ENCODE measurements at regions not wholly inside any gene's neighbourhood (a gene's known extent, or its start where the extent isn't known, plus 50 kb on each side); places are given as distances from the start of the nearest gene placed in this dataset.

- Histone ChIP-seq H3K9me2 (ENCODE audit: low read depth, low read length) (no peaks in the 10 kb centered on the region), H3K36me3 (ENCODE audit: insufficient read depth, low read length) (no peaks in the 10 kb centered on the region), H3K4me3 (ENCODE audit: low read depth, low read length, poor library complexity, severe bottlenecking) (no peak overlapping the region), H3K79me2 (ENCODE audit: insufficient read depth, low read length) (no peaks in the 10 kb centered on the region), H3K4me1 (ENCODE audit: insufficient read depth, low read length, severe bottlenecking) (no peaks in the 10 kb centered on the region), H3K9me3 (ENCODE audit: low read length) (no peaks in the 10 kb centered on the region), H3K4me2 (ENCODE audit: low read length) (no peak overlapping the region), H3K27ac (ENCODE audit: low read depth, low read length, poor library complexity, severe bottlenecking) (no peak overlapping the region), H2AFZ (ENCODE audit: low read length) (no peak overlapping the region), H3K9ac (ENCODE audit: low read length) (no peak overlapping the region), H3K27me3 (ENCODE audit: insufficient read depth, low read length) (no peaks in the 10 kb centered on the region), H3F3A (ENCODE audit: insufficient read depth, low read length) (no peaks in the 10 kb centered on the region), H4K20me1 (ENCODE audit: insufficient read depth, low read length) (no peaks in the 10 kb centered on the region)
- TF ChIP-seq EZH2 (IDR thresholded peaks at IDR 0.05; ENCODE audit: borderline replicate concordance, low read length): no peak
- no peak for TF ChIP-seq CTCF (IDR thresholded peaks at IDR 0.05; ENCODE audit: low read length)
These were observed 283.7 kb upstream of the ZMIZ1 start for GRCh38 chr10:78785066-78785465.

- Histone ChIP-seq H3K9me2 (ENCODE audit: low read depth, low read length) (no peaks in the 10 kb centered on the region), H2AFZ (ENCODE audit: low read length) (no peak overlapping the region), H3K4me3 (ENCODE audit: low read depth, low read length, poor library complexity, severe bottlenecking) (no peak overlapping the region), H3K9me3 (ENCODE audit: low read length) (no peaks in the 10 kb centered on the region), H3K36me3 (ENCODE audit: insufficient read depth, low read length) (no peaks in the 10 kb centered on the region), H3K4me2 (ENCODE audit: low read length) (no peak overlapping the region), H3K4me1 (ENCODE audit: insufficient read depth, low read length, severe bottlenecking) (no peaks in the 10 kb centered on the region), H3K27me3 (ENCODE audit: insufficient read depth, low read length) (no peaks in the 10 kb centered on the region), H4K20me1 (ENCODE audit: insufficient read depth, low read length) (no peaks in the 10 kb centered on the region), H3F3A (ENCODE audit: insufficient read depth, low read length) (no peaks in the 10 kb centered on the region), H3K27ac (ENCODE audit: low read depth, low read length, poor library complexity, severe bottlenecking) (no peak overlapping the region), H3K79me2 (ENCODE audit: insufficient read depth, low read length) (no peaks in the 10 kb centered on the region), H3K9ac (ENCODE audit: low read length) (no peak overlapping the region)
- TF ChIP-seq CTCF (IDR thresholded peaks at IDR 0.05; ENCODE audit: low read length): no peak
- TF ChIP-seq EZH2 (IDR thresholded peaks at IDR 0.05; ENCODE audit: borderline replicate concordance, low read length): no peak
These were observed 282.8 kb upstream of the ZMIZ1 start for GRCh38 chr10:78785991-78786390.

- Histone ChIP-seq H3K79me2 (ENCODE audit: insufficient read depth, low read length) (no peaks in the 10 kb centered on the region), H3K27ac (ENCODE audit: low read depth, low read length, poor library complexity, severe bottlenecking) (no peak overlapping the region), H3K9me2 (ENCODE audit: low read depth, low read length) (no peaks in the 10 kb centered on the region), H3K4me2 (ENCODE audit: low read length) (no peak overlapping the region), H4K20me1 (ENCODE audit: insufficient read depth, low read length) (no peaks in the 10 kb centered on the region), H3K9me3 (ENCODE audit: low read length) (no peaks in the 10 kb centered on the region), H3K27me3 (ENCODE audit: insufficient read depth, low read length) (no peaks in the 10 kb centered on the region), H3F3A (ENCODE audit: insufficient read depth, low read length) (no peaks in the 10 kb centered on the region), H3K36me3 (ENCODE audit: insufficient read depth, low read length) (no peaks in the 10 kb centered on the region), H3K4me3 (ENCODE audit: low read depth, low read length, poor library complexity, severe bottlenecking) (no peak overlapping the region), H3K4me1 (ENCODE audit: insufficient read depth, low read length, severe bottlenecking) (no peaks in the 10 kb centered on the region), H2AFZ (ENCODE audit: low read length) (no peak overlapping the region), H3K9ac (ENCODE audit: low read length) (no peak overlapping the region)
- TF ChIP-seq EZH2 (IDR thresholded peaks at IDR 0.05; ENCODE audit: borderline replicate concordance, low read length): no peak
- no peak for TF ChIP-seq CTCF (IDR thresholded peaks at IDR 0.05; ENCODE audit: low read length)
These were observed 281.6 kb upstream of the ZMIZ1 start for GRCh38 chr10:78787125-78787524.
